ENCODE measurements at regions not wholly inside any gene's neighbourhood (a gene's known extent, or its start where the extent isn't known, plus 50 kb on each side); places are given as distances from the start of the nearest gene placed in this dataset.

DNA sequence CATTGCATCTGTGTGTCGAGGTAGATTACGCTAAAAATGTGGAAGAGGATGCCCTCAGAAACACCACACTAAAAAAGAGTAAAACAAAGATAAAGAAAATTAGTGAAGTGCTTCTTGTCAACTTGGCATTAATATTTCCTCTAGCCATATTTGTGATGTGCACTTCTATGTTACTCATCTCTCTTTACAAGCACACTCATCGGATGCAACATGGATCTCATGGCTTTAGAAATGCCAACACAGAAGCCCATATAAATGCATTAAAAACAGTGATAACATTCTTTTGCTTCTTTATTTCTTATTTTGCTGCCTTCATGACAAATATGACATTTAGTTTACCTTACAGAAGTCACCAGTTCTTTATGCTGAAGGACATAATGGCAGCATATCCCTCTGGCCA, 79.0 kb upstream of the SCIN start:
- H3K4me2 ChIP-seq (ENCODE audit: low read length) = no peak overlapping the region
- no peaks in the 10 kb centered on the region for H3K9me2 ChIP-seq (ENCODE audit: insufficient read depth, low read length)
- no peaks in the 10 kb centered on the region for H3F3A ChIP-seq (ENCODE audit: insufficient read depth, low read length, poor library complexity, severe bottlenecking)
- H3K9me3 ChIP-seq (ENCODE audit: low read length) = no peaks in the 10 kb centered on the region
- no peaks in the 10 kb centered on the region for H3K27me3 ChIP-seq (ENCODE audit: insufficient read depth, low read depth, low read length)
- no peak overlapping the region for H2AFZ ChIP-seq (ENCODE audit: low read depth, low read length)
- no peaks in the 10 kb centered on the region for H3K79me2 ChIP-seq (replicated peaks; ENCODE audit: insufficient read depth, low read length)
- no peaks in the 10 kb centered on the region for H3K36me3 ChIP-seq (ENCODE audit: insufficient read depth, low read length)
- no peak overlapping the region for H3K9ac ChIP-seq (ENCODE audit: low read length)
- H3K27ac ChIP-seq (ENCODE audit: low read length) = no peak overlapping the region
- no peaks in the 10 kb centered on the region for H4K20me1 ChIP-seq (ENCODE audit: insufficient read depth)
- no peak overlapping the region for H3K4me3 ChIP-seq (ENCODE audit: low read length)
- TF ChIP-seq, protein P1, sequence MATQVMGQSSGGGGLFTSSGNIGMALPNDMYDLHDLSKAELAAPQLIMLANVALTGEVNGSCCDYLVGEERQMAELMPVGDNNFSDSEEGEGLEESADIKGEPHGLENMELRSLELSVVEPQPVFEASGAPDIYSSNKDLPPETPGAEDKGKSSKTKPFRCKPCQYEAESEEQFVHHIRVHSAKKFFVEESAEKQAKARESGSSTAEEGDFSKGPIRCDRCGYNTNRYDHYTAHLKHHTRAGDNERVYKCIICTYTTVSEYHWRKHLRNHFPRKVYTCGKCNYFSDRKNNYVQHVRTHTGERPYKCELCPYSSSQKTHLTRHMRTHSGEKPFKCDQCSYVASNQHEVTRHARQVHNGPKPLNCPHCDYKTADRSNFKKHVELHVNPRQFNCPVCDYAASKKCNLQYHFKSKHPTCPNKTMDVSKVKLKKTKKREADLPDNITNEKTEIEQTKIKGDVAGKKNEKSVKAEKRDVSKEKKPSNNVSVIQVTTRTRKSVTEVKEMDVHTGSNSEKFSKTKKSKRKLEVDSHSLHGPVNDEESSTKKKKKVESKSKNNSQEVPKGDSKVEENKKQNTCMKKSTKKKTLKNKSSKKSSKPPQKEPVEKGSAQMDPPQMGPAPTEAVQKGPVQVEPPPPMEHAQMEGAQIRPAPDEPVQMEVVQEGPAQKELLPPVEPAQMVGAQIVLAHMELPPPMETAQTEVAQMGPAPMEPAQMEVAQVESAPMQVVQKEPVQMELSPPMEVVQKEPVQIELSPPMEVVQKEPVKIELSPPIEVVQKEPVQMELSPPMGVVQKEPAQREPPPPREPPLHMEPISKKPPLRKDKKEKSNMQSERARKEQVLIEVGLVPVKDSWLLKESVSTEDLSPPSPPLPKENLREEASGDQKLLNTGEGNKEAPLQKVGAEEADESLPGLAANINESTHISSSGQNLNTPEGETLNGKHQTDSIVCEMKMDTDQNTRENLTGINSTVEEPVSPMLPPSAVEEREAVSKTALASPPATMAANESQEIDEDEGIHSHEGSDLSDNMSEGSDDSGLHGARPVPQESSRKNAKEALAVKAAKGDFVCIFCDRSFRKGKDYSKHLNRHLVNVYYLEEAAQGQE (IDR thresholded peaks at IDR 0.05; ENCODE audit: borderline replicate concordance) = no peak
- TF ChIP-seq EZH2 (IDR thresholded peaks at IDR 0.05; ENCODE audit: borderline replicate concordance, insufficient read depth, low read length, poor library complexity, severe bottlenecking) (no peak), RAD21 (conservative IDR thresholded peaks at IDR 0.05) (no peak), SMC3 (conservative IDR thresholded peaks at IDR 0.05; ENCODE audit: poor library complexity) (no peak)

DNA sequence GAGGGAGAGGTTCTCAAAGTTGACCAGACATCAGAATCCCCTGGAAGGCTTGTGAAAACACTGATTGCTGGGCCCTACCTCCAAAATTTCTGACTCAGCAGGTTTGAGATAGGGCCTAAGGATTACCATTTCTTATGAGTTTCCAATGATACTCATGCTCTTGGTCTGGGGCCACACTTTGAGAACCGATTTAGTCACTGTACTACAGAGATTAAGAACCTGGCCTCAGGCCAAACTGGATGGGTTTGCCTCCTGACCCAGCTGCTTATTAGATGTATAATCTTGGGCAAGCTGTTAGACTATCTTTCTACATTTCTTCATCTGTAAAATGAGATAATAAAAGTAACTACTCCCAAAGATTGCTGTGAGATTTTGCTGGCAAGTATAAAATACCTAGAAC, 77.1 kb upstream of the SCIN start:
- Histone ChIP-seq H3K79me2 (replicated peaks; ENCODE audit: insufficient read depth, low read length) (no peaks in the 10 kb centered on the region), H3K4me3 (ENCODE audit: low read length) (no peak overlapping the region), H3K9me3 (ENCODE audit: low read length) (no peaks in the 10 kb centered on the region), H3K27ac (ENCODE audit: low read length) (no peak overlapping the region), H3F3A (ENCODE audit: insufficient read depth, low read length, poor library complexity, severe bottlenecking) (no peaks in the 10 kb centered on the region), H3K4me2 (ENCODE audit: low read length) (no peak overlapping the region), H3K36me3 (ENCODE audit: insufficient read depth, low read length) (no peaks in the 10 kb centered on the region), H2AFZ (ENCODE audit: low read depth, low read length) (no peak overlapping the region), H3K9ac (ENCODE audit: low read length) (no peak overlapping the region), H3K9me2 (ENCODE audit: insufficient read depth, low read length) (no peaks in the 10 kb centered on the region), H4K20me1 (ENCODE audit: insufficient read depth) (no peaks in the 10 kb centered on the region), H3K27me3 (ENCODE audit: insufficient read depth, low read depth, low read length) (no peaks in the 10 kb centered on the region)
- TF ChIP-seq EZH2 (IDR thresholded peaks at IDR 0.05; ENCODE audit: borderline replicate concordance, insufficient read depth, low read length, poor library complexity, severe bottlenecking) (no peak), MXI1 (conservative IDR thresholded peaks at IDR 0.05; ENCODE audit: poor library complexity, severe bottlenecking) (no peak), POLR2AphosphoS5 (IDR thresholded peaks at IDR 0.05) (no peak), SMC3 (conservative IDR thresholded peaks at IDR 0.05; ENCODE audit: poor library complexity) (no peak), TAF1 (IDR thresholded peaks at IDR 0.05; ENCODE audit: low read depth) (no peak), RAD21 (conservative IDR thresholded peaks at IDR 0.05) (no peak), EP300 (conservative IDR thresholded peaks at IDR 0.05; ENCODE audit: poor library complexity, severe bottlenecking) (no peak)
- TF ChIP-seq, protein P1 (IDR thresholded peaks at IDR 0.05; ENCODE audit: borderline replicate concordance) = no peak
- TF ChIP-seq, protein P2, sequence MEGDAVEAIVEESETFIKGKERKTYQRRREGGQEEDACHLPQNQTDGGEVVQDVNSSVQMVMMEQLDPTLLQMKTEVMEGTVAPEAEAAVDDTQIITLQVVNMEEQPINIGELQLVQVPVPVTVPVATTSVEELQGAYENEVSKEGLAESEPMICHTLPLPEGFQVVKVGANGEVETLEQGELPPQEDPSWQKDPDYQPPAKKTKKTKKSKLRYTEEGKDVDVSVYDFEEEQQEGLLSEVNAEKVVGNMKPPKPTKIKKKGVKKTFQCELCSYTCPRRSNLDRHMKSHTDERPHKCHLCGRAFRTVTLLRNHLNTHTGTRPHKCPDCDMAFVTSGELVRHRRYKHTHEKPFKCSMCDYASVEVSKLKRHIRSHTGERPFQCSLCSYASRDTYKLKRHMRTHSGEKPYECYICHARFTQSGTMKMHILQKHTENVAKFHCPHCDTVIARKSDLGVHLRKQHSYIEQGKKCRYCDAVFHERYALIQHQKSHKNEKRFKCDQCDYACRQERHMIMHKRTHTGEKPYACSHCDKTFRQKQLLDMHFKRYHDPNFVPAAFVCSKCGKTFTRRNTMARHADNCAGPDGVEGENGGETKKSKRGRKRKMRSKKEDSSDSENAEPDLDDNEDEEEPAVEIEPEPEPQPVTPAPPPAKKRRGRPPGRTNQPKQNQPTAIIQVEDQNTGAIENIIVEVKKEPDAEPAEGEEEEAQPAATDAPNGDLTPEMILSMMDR (IDR thresholded peaks at IDR 0.05; ENCODE audit: poor library complexity, severe bottlenecking) = no peak
